CD4-positive, CD25-positive, alpha-beta regulatory T cell (primary cell): ENCODE measurements at regions not wholly inside any gene's neighbourhood (a gene's known extent, or its start where the extent isn't known, plus 50 kb on each side); places are given as distances from the start of the nearest gene placed in this dataset.
"Not testable (repeated sequence)": the region's sequence is repeated elsewhere in the genome, so short reads cannot be mapped to it uniquely, and the experiment has no call there.

Source experiments
- ATAC-seq, 2 donors: fragments of 150-1000 bp; cut with Tn5 transposase; one replicate each; pipeline ENCODE4 v1.10.0; 2021; ENCODE audit warnings: low read depth in 2 of 2, moderate number of reproducible peaks in 2 of 2, moderate library complexity in 1 of 2
- DNase-seq, 3 donors: peaks; one replicate each; pipeline versions ENCODE4 v3.0.0 to v3.0.0-alpha.2; 2012 to 2022; ENCODE audit warnings: mixed read lengths in 1 of 3
- H3K27ac ChIP-seq: one replicate; pipeline ENCODE4 v1.7.0; 2013; ENCODE audit warnings: mild to moderate bottlenecking, low read length; ENCODE audit not compliant: insufficient read depth, poor library complexity, severe bottlenecking
- H3K27me3 ChIP-seq: one replicate; pipeline ENCODE4 v1.7.0; 2013; ENCODE audit warnings: low read length; ENCODE audit not compliant: control insufficient read depth, insufficient read depth
- H3K36me3 ChIP-seq: one replicate; pipeline ENCODE4 v1.7.0; 2013; ENCODE audit warnings: mild to moderate bottlenecking, low read length, moderate library complexity; ENCODE audit not compliant: control insufficient read depth, insufficient read depth
- H3K4me1 ChIP-seq: 2 replicates; pipeline ENCODE4 v1.7.0; 2013; ENCODE audit warnings: mild to moderate bottlenecking, low read length; ENCODE audit not compliant: insufficient read depth, control insufficient read depth, poor library complexity, severe bottlenecking
- H3K4me3 ChIP-seq: one replicate; pipeline ENCODE4 v1.7.0; 2013; ENCODE audit warnings: low read depth, mild to moderate bottlenecking, low read length, moderate library complexity
- H3K9me3 ChIP-seq, 2 experiments: 1 replicate in 1 of 2; 2 replicates in 1 of 2; pipeline ENCODE4 v1.7.0; 2013; ENCODE audit warnings: low read length in 2 of 2, mild to moderate bottlenecking in 1 of 2, moderate library complexity in 1 of 2; ENCODE audit not compliant: control insufficient read depth in 2 of 2
- H3K27ac Mint-ChIP-seq, 3 donors: one replicate each; pipeline ENCODE4 v1.8.0; 2020 to 2022; ENCODE audit warnings: mild to moderate bottlenecking in 3 of 3, mixed read lengths in 3 of 3, moderate library complexity in 2 of 3
- H3K27me3 Mint-ChIP-seq: one replicate; pipeline ENCODE4 v1.8.0; 2022; ENCODE audit warnings: mild to moderate bottlenecking, mixed read lengths
- H3K36me3 Mint-ChIP-seq: one replicate; pipeline ENCODE4 v1.8.0; 2020; ENCODE audit warnings: mixed read lengths
- H3K4me1 Mint-ChIP-seq, 4 donors: one replicate each; pipeline ENCODE4 v1.8.0; 2020 to 2022; ENCODE audit warnings: mixed read lengths in 4 of 4, mild to moderate bottlenecking in 1 of 4
- H3K4me3 Mint-ChIP-seq, 4 donors: one replicate each; pipeline ENCODE4 v1.8.0; 2020 to 2022; ENCODE audit warnings: mild to moderate bottlenecking in 4 of 4, mixed read lengths in 4 of 4, moderate library complexity in 3 of 4
- H3K9me3 Mint-ChIP-seq, 7 donors: one replicate each; pipeline ENCODE4 v1.8.0; 2020 to 2022; ENCODE audit warnings: mixed read lengths in 7 of 7, mild to moderate bottlenecking in 3 of 7, moderate library complexity in 2 of 7

- Histone ChIP-seq H3K4me1 (no peaks in the 10 kb centered on the region), H3K27me3 (no peaks in the 10 kb centered on the region), H3K27ac (no peak overlapping the region), H3K36me3 (no peaks in the 10 kb centered on the region), H3K9me3 (peaks cover 0 to 19% of the 10 kb centered on the region in 2 experiments), H3K4me3 (no peak overlapping the region)
- no peak overlapping the region for H3K27ac Mint-ChIP-seq
- peaks cover 0 to 6% (median 0%) of the 10 kb centered on the region in 4 donors for H3K4me1 Mint-ChIP-seq
- H3K9me3 Mint-ChIP-seq: peaks cover 0 to 18% (median 6%) of the 10 kb centered on the region in 7 donors
- peaks cover 4% of the 10 kb centered on the region for H3K27me3 Mint-ChIP-seq
- H3K36me3 Mint-ChIP-seq: peaks cover 3% of the 10 kb centered on the region
- H3K4me3 Mint-ChIP-seq: no peak overlapping the region
- ATAC-seq (peak in 1 of 2 donors; percentile 40), DNase-seq (no peak)
Measured at GRCh38 chr20:30811885-30812671, 445.4 kb upstream of the DEFB115 start.

GRCh38 chr20:30812739-30813411 lies 444.6 kb upstream of the DEFB115 start:
- peaks cover 0 to 18% (median 6%) of the 10 kb centered on the region in 7 donors for H3K9me3 Mint-ChIP-seq
- H3K4me3 Mint-ChIP-seq: no peak overlapping the region
- H3K27me3 ChIP-seq: no peaks in the 10 kb centered on the region
- H3K27ac ChIP-seq: no peak overlapping the region
- H3K36me3 ChIP-seq: no peaks in the 10 kb centered on the region
- no peak for ATAC-seq
- no peak overlapping the region for H3K27ac Mint-ChIP-seq
- no peak for DNase-seq
- peaks cover 0 to 6% (median 0%) of the 10 kb centered on the region in 4 donors for H3K4me1 Mint-ChIP-seq
- peaks cover 0 to 19% of the 10 kb centered on the region in 2 experiments for H3K9me3 ChIP-seq
- H3K36me3 Mint-ChIP-seq: peaks cover 3% of the 10 kb centered on the region
- H3K4me1 ChIP-seq: no peaks in the 10 kb centered on the region
- no peak overlapping the region for H3K4me3 ChIP-seq
- H3K27me3 Mint-ChIP-seq: peaks cover 4% of the 10 kb centered on the region

- not testable (repeated sequence) for H3K36me3 ChIP-seq, H3K4me1 ChIP-seq, H3K27me3 Mint-ChIP-seq, ATAC-seq, DNase-seq, H3K27ac ChIP-seq, H3K4me3 ChIP-seq, H3K27me3 ChIP-seq, H3K4me3 Mint-ChIP-seq, H3K36me3 Mint-ChIP-seq, H3K4me1 Mint-ChIP-seq, H3K27ac Mint-ChIP-seq
- H3K9me3 Mint-ChIP-seq: peaks cover 0 to 18% (median 6%) of the 10 kb centered on the region in 7 donors
- H3K9me3 ChIP-seq: peaks cover 1 to 19% of the 10 kb centered on the region in 2 experiments
Measured at GRCh38 chr20:30813412-30814311, 443.8 kb upstream of the DEFB115 start.

- not testable (repeated sequence) for H3K27ac ChIP-seq, H3K27me3 Mint-ChIP-seq, H3K4me3 Mint-ChIP-seq, DNase-seq, H3K4me1 Mint-ChIP-seq, H3K36me3 ChIP-seq, H3K4me3 ChIP-seq, ATAC-seq, H3K27ac Mint-ChIP-seq, H3K27me3 ChIP-seq, H3K36me3 Mint-ChIP-seq, H3K4me1 ChIP-seq
- H3K9me3 ChIP-seq: peaks cover 3 to 19% of the 10 kb centered on the region in 2 experiments
- H3K9me3 Mint-ChIP-seq: peaks cover 0 to 18% (median 6%) of the 10 kb centered on the region in 7 donors
Measured at GRCh38 chr20:30814312-30814639, 443.2 kb upstream of the DEFB115 start.

GRCh38 chr20:30815027-30815576 lies 442.4 kb upstream of the DEFB115 start:
- peaks cover 0 to 18% (median 6%) of the 10 kb centered on the region in 7 donors for H3K9me3 Mint-ChIP-seq
- H3K4me1 Mint-ChIP-seq, H3K4me1 ChIP-seq, H3K4me3 Mint-ChIP-seq, H3K4me3 ChIP-seq, H3K27ac Mint-ChIP-seq, H3K27me3 Mint-ChIP-seq, ATAC-seq, H3K36me3 ChIP-seq, H3K27me3 ChIP-seq, H3K27ac ChIP-seq, DNase-seq, H3K36me3 Mint-ChIP-seq: not testable (repeated sequence)
- H3K9me3 ChIP-seq: peaks cover 3 to 19% of the 10 kb centered on the region in 2 experiments

- H3K27me3 Mint-ChIP-seq: peaks cover 4% of the 10 kb centered on the region
- Histone ChIP-seq H3K4me1 (no peaks in the 10 kb centered on the region), H3K27ac (no peak overlapping the region), H3K4me3 (no peak overlapping the region), H3K27me3 (no peaks in the 10 kb centered on the region), H3K9me3 (peaks cover 3 to 19% of the 10 kb centered on the region in 2 experiments), H3K36me3 (no peaks in the 10 kb centered on the region)
- no peak overlapping the region for H3K4me3 Mint-ChIP-seq
- H3K36me3 Mint-ChIP-seq: peaks cover 3% of the 10 kb centered on the region
- no peak overlapping the region for H3K27ac Mint-ChIP-seq
- peaks cover 0 to 18% (median 6%) of the 10 kb centered on the region in 7 donors for H3K9me3 Mint-ChIP-seq
- peaks cover 0 to 6% (median 0%) of the 10 kb centered on the region in 4 donors for H3K4me1 Mint-ChIP-seq
- ATAC-seq (no peak), DNase-seq (no peak)
Measured at GRCh38 chr20:30815577-30816181, 441.8 kb upstream of the DEFB115 start.

DNA sequence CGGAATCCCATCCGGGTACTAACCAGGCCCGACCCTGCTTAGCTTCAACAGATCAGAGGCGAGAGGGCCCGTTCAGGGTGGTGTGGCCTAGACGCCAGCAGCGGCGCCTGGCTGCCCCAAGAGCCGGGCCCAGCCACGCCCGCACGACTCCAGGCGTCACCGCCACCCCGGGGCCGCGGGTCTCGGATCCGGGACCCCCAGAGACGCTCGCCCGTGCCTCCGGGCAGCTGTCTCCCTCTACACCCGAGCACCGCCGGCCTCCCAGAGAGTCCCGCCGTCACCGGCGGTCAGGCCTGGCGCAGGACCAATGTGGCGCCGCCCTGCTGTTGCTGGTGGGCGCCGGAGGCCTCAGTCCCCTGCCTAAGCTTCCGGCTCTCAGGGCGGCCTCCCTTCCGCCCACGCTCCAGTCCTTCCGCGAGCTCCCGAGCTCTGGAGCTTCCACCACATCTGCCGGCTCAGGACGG lies 441.2 kb upstream of the DEFB115 start:
- H3K9me3 ChIP-seq: peaks cover 3 to 19% of the 10 kb centered on the region in 2 experiments
- H3K4me3 ChIP-seq: no peak overlapping the region
- Mint-ChIP-seq H3K4me1 (peaks cover 0 to 6% (median 0%) of the 10 kb centered on the region in 4 donors), H3K36me3 (peaks cover 3% of the 10 kb centered on the region), H3K9me3 (peaks cover 0 to 18% (median 6%) of the 10 kb centered on the region in 7 donors), H3K27me3 (peaks cover 4% of the 10 kb centered on the region), H3K4me3 (no peak overlapping the region), H3K27ac (no peak overlapping the region)
- no peaks in the 10 kb centered on the region for H3K4me1 ChIP-seq
- H3K36me3 ChIP-seq: no peaks in the 10 kb centered on the region
- no peaks in the 10 kb centered on the region for H3K27me3 ChIP-seq
- no peak for ATAC-seq
- H3K27ac ChIP-seq: no peak overlapping the region
- no peak for DNase-seq
